GM21447 (cell line): ENCODE measurements at regions not wholly inside any gene's neighbourhood (a gene's known extent, or its start where the extent isn't known, plus 50 kb on each side); places are given as distances from the start of the nearest gene placed in this dataset.
"Not testable (repeated sequence)": the region's sequence is repeated elsewhere in the genome, so short reads cannot be mapped to it uniquely, and the experiment has no call there.

Experiments used
- ATAC-seq: cut with Tn5 transposase; IDR thresholded peaks from one replicate; pipeline ENCODE4 v1.9.1; 2021; ENCODE audit not compliant: unreplicated experiment

DNA sequence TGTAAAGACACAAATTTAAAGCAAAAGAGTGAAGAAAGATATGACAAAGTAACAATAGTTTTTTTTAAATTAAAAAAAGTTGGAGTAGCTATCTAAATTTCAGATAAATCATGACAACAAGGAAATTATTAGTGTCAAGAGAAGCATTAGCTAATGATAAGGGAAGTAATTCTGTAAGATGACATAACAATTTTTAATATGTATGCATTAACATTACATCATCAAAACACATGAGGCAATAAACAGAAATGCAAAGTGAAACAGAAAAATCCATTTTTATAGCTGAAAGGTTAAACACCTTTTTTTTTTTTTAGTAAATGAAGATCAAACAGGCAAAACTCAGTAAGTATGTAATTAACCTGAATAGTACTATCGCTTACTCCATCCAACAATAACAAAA, 804.9 kb upstream of the PRR20A start:
- no peak for ATAC-seq

DNA sequence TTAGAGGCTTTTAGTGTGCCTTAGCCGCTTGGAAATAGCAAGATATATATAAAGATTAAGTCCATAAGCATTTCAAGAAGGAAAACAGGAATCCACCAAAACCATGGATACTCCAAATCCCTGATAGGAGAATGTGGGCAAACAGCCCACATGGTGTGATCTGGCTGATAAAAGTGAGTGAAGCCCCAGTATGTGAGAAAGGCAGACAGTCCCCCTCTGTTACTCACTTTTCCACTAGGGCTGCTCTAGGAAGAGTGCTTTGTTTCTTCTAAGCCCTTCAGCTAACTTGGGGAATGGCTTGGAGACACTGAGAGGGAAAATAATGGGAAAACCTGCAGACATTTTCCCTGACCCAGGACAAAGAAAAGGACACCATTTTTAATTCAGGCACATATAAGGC, 802.3 kb upstream of the PRR20A start:
- no peak for ATAC-seq

DNA sequence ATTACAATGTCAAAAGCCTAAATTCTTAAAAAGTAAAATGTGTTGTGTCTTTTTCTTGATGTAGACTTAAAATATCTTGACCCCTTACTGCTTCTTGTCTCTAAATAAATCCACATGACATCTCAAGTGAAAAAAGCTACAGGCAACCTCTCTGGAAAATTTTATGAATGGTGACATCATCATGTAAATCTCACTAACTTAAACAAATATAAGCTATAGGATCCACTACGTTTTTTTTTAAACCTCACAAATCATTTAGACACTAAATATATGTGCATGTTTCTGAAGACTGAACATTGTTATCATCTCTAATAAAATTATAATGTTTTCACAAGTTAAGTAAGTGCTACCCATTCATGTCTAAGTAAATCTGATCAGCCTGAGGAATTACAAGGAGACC, 793.7 kb upstream of the PRR20A start:
- ATAC-seq, result no peak

DNA sequence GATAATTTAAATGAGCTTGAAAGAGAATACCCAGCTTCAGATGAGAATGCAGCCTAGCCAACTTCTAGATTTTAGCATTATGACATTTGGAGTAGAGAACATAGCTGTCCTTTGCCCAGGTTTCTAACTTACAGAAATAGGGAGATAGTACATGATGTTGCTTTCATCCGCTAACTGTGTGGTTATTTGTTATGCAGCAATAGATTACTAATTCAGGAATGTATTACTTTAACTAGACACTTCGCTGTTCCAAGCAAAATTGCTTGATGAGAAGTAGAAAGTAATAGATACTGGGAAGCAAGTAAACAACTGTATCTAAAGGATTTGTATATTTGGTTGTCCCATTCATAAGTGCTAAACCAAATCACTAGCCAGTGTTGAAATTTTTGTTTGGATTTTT, 790.9 kb upstream of the PRR20A start:
- no peak for ATAC-seq

DNA sequence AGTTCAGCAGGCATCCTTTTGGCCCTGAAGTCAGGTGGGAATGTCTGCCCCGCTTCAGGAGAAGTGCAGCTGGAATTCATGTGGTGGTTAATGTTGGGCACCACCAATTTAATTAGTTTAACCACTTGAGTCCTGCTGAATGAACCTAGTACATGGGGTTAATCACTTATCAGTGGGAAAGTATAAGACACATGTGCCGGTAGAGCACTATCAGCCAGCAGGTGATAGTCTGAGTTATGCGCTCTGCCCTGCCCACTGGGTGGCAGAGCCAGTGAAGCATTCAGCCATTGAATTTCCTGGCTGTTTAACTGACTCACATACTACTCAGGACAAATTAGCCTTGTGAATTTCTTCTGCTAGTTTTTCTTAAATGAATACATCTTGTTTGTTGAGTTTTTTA, 789.7 kb upstream of the PRR20A start:
- no peak for ATAC-seq

DNA sequence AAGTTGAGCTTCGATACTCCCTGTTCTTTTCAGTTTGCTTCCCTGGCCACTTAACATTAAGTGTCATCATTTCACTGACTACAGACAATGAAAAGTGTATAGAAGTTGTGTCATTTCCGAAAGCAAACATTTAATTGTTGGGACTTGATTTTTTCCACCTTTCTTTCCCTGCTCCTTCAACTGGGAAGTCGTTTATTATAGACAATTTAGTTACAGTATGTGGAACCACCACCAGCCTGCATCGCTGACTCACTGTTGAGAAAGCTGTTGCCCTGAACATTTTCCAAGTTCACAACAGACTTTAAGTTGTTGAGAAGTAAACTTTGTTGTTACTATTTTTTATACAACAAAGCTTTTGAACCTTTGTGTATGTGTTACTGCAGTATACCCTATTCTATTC, 788.4 kb upstream of the PRR20A start:
- ATAC-seq, result no peak

DNA sequence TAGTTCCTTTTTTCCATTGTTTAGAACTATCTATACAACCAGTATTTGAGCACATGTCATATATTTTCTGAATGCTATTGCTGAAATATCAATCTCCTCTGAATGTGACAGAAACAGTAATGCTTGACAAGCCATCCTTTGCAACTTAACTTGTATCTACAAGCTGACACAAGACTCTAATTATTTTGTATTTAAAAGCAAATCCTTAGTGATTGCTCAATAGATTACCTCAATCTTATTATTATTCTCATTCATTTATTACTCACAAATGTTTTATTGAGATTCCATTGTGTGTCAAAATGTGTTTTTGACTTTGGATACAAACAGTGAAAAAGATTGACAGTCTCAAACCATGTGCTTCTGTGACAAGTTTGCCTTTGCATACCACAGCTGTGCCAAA, 787.8 kb upstream of the PRR20A start:
- no peak for ATAC-seq

DNA sequence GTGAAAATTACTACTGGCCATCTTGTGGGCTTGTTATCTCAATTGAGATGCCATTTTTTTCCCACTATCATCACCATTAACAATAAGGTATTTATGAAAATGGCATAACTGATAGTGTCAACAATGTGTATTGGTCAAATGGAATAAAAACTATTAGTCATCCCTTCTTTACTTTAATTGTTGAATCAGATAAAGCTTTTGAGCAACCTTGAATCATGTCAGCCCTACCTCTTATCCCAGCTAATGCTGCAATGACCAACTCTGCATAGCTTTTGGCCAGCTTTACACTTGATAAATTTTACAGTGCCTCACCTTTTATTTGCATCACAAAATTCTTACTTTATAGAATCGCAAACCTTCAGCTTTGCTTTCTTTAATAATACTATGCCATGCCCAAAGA, 784.0 kb upstream of the PRR20A start:
- no peak for ATAC-seq

DNA sequence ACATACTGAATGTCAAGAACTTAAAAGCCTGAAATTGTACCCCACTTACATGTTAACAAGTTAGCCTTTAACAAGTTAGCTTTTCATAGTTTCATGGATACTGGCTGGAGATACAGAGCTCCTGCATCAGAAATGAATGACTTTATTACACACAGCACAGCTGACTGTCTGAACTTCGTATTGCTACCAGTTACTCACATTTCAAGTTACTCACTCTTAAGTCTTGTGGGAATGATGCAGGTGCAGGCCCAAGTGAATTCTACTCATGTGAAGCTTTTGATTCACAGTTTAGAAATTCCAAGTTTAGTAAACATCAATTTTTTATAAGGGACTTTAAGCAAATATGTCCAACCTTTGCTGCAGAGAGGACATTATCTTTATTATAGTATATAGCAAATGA, 762.2 kb upstream of the PRR20A start:
- ATAC-seq, result no peak

DNA sequence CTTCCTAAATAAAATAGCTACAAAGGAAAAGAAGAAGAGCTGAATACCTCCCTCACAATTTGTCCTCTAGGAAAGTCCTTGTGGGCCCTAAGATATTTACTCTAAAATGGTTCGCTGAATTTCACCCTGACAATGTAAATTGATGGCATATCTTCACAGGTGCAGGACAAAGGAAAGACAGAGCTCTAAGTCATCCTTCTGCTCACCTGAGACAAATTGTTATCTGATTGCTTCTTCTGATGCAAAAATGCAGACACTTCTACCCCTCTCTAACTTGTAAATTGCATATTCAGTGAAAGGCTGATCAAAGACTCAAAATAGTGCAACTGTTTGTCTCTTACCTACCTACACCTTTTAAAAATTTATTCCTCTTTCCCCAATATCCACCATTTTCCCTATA, 747.2 kb upstream of the PRR20A start:
- ATAC-seq, result no peak

DNA sequence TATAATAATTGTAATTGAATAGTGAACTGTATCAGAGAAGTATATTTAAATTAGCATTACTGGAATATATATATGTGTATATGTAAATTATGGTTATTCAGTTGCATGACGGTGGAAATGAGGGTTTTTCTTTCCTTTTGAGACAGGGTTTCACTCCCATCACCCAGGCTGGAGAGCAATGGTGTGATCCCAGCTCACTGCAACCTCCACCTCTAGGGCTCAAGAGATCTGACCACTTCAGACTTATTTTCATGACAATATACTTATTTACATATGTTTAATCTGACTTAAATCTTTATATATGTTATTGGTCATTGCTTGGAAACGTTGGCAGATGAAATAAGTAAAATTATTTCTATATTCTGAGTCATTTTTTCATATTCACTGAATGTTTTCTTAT, 744.4 kb upstream of the PRR20A start:
- no peak for ATAC-seq

DNA sequence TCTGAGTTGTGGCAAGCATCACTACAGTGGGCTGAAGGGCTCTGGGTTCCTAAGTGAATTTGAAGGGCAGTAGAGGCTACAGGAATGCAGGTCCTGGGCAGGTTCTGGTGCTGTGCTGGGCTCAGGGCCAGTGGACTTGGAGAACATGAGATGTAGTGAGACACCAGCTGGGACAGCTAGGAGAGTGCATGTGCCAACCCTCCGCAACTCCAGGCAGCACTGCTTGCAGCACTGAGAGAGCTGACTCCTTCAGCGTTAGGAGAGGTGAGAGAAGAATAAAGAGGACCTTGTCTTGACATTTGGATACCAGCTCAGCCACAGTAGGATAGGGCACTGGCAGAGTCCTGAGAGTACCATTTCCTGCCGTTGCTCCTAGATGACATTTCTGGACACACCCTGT, 739.9 kb upstream of the PRR20A start:
- no peak for ATAC-seq

DNA sequence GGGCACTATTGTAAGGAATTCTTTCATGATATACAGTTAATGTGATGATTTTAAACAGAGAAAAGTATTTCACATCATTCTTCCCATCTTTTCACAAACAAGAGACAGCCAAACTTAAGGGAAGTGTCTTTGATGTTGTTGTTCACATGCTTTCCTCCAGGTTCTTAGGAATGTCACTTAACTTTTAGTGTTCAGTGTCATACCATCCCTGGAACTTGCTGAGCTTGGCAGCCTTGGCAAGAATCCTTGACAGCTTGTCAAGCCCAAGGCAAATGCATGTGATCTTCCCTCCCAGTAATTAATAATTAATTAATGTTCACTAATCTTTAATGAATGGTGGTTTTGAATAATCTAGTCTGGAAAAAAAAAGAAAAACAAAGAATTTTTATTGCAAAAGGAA, 727.9 kb upstream of the PRR20A start:
- ATAC-seq, result no peak

DNA sequence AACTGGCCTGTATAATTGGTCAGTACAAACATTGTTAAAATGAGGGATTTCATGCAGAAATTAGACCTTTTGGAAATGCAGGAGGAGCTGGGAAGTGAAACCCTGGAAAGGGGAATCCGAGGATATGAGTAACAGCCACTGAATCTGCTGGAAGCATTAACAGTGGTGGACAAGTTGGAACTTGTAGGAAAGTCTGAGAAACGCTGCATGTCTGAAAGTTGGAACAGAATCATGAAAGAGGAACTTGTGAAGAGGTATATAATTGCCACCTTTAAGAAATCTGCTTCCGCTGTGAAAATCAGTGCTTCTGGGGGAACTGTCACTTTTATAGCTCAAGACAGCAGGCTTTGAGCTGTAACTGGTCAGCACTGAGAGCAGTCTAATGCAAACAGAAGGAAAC, 716.5 kb upstream of the PRR20A start:
- ATAC-seq, result no peak

DNA sequence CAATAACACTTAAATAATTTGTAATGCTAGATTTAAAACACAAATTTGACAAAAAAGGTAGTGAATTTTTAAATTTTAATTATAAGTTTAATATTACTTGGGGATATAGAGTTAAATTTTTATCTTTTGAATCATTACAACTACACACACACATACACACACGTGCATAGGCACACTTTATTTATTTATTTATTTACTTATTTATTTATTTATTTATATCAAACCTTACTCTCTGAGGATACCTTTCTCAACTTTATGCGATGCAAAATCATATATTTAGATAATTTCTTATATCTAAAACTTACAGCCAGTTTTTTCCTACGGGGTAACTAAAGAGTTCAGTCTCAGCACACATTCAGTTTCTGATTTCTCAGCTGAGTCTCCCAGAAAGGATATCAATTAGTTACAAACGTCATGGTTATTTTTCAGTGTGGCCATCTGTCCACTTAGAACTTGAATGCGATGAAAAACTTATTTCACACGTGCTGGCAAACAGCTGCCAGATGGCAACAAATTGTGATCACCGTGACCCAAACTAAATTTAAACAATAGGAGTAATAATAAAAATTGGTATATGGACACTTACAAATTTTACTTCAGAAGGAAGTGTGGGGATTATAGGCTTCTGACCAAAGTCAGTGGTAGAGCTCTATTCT, 683.1 kb upstream of the PRR20A start:
- no peak for ATAC-seq

DNA sequence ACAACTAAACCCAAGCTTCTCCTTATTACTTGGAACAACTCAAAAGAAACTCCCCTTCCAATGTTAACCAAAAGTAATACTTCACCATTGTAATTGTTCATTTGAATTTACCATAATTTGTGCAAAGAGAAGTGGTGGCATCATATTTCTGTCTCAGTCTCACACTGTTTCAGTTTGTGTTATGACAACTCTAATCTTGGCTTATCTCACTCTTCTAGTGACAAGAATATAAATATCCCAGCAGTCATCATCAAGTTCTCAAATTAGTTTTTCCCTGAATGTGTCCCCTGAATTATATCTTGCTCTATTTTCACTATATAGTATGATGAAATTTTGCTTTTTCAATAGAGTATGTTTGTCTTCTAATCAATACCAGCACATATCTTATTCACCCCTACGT, 681.4 kb upstream of the PRR20A start:
- no peak for ATAC-seq

DNA sequence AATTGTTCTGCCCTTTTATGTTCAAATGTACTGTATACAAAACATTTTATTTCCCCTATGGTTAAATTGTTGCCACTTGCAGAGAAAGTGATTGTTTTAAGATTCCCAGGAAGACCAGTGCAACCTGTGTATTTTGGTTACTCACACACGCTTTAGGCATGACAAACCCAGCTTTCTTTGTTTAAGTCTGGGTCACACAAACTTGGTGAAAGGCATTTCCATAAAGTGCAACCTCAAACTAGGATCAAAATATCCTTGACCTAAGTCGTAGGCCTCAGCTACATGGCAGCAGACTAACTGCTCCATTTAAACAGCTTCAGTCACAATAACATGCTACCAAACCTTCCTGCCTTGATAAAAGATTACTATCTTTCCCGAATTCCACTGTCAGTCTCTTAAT, 639.0 kb upstream of the PRR20A start:
- no peak for ATAC-seq

DNA sequence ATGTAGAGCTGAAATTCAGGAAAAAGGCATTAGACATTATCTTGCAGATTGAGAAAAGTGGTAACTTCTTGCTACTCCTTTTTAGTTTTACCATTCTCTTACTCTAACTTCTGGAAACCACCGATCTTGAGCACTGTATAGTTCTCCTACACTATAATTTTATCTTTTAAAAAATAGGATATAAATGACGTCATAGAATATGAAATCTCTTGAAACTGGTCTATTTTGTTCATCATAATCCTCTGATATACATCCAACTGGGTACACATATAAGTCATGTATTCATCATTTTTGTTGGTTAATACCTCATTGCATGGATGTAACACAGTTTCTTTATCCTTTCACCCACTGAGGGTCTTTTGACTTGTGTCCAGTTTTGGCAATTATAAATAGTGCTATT, 629.9 kb upstream of the PRR20A start:
- ATAC-seq, result no peak

DNA sequence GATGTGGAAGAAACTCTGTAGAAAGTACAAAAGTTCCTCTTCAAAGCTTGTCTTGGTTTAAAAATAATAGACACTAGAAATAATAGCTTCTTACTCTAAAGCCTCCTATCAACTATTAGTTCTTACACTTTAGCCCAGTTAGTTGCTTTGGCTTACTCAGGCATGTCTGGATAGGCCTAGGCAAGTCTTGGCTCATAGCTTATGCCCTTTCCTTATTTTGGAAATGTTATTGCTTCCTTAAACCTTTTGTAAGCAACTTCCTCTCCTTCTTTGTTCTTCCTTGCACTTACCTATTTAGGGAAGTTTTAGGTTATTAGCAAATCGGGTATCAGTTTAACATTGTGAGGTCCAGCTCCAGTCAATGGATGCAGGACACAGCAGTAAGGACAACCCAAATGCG, 628.4 kb upstream of the PRR20A start:
- ATAC-seq, result not testable (repeated sequence)

DNA sequence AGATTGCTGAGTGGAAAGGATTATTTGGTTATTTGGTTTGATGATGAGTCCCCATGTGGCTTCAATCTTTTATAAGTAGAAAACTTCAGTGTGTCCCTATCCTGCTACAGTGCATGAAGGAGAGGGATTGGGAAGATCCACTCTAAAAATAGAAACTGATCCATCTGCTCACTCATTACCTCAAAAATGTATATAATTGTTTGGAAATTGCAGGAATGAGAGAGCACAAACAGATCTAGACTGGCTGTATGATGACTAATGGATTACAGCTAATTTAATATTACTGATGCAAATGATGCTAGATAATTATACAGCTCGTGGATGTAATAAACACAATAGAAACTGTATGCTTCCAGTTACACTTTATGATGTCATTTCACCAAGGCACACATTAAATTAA, 625.3 kb upstream of the PRR20A start:
- no peak for ATAC-seq

DNA sequence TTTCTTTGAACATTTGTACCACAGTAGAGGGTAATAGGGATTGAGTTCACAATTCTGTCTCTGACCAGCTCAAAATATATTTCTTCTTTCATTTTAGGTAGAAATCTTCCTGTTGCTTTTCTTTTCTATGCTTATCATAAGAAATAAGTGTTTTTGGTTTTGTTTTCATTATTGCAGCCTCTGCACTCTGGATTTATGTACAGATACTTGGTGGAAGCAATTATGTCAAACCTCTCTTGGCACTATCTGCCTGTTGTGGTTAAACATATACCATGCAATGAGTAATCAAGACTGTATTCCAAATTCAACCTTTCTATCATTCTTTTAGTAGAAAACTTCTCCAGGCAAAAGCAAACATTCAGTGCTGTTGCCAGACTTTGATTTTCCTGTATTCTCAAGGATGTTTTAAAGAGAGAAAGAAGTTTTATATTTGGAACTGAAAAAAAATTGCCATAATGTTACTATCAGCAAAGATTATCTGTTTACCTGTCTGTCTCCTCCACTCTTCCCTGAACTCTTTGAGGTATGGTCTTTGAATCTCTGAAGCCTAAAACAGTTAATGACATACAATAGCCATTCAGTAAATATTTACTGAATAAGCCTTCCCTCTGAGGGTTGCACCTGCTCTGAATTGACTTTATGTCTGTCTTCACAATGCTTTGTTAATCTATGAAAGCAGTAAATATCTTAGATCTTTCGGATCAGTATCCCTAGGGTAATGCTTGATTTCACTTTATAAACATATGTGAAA, 612.5 kb upstream of the PRR20A start:
- no peak for ATAC-seq

DNA sequence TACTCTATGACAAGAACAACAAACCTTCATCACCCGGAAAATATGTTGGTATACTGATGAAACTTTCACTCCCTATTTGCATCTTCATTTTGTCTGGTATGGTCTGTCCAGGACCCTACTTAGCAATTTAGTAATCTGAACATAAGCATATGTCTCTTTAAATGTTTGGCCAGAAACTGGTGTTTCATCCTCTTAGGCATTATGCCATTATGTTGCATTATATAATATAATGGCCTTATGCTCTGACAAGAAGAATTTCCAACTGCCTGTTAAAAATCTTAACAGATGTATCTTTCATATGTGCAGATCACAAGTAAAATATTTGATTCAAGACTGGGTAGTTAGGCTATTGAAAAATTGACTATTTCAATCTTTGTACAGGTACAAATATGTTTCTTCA, 610.6 kb upstream of the PRR20A start:
- ATAC-seq, result no peak

DNA sequence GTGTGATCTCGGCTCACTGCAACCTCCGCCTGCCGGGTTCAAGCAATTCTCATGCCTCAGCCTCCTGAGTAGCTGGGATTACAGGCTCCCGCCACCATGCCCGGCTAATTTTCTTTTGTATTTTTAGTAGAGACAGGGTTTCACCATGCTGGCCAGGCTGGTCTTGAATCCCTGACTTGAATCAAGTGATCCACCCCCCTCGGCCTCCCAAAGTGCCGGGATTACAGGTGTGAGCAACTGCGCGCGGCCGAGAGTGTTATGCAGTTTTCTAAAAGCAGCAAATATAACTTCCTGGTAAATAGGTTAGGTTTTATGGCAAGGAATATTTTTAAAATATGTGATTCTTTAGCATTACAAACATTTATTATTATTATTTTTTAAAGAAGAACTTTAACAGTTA, 592.8 kb upstream of the PRR20A start:
- not testable (repeated sequence) for ATAC-seq
